GM18907 (cell line): ENCODE measurements at regions not wholly inside any gene's neighbourhood (a gene's known extent, or its start where the extent isn't known, plus 50 kb on each side); places are given as distances from the start of the nearest gene placed in this dataset.

Experiments used
- ATAC-seq: cut with Tn5 transposase; IDR thresholded peaks from one replicate; pipeline ENCODE4 v1.9.1; 2021; ENCODE audit warnings: mild to moderate bottlenecking, moderate library complexity; ENCODE audit not compliant: unreplicated experiment

- ATAC-seq: no peak
Observed at GRCh38 chr9:90308691-90309090, 333.9 kb downstream of the DIRAS2 start.

- no peak for ATAC-seq
Observed at GRCh38 chr9:90309809-90310520, 332.7 kb downstream of the DIRAS2 start.

- no peak for ATAC-seq
Observed at GRCh38 chr9:90310521-90310876, 332.1 kb downstream of the DIRAS2 start.

- ATAC-seq: no peak
Observed at GRCh38 chr9:90311811-90312210, 330.8 kb downstream of the DIRAS2 start.

- ATAC-seq: no peak
Observed at GRCh38 chr9:90322296-90322695, 320.3 kb downstream of the DIRAS2 start.

- ATAC-seq: no peak
Observed at GRCh38 chr9:90325913-90326653, 316.5 kb downstream of the DIRAS2 start.

- ATAC-seq: no peak
Observed at GRCh38 chr9:90330231-90330630, 312.4 kb downstream of the DIRAS2 start.

- no peak for ATAC-seq
Observed at GRCh38 chr9:90331826-90332575, 310.6 kb downstream of the DIRAS2 start.

- no peak for ATAC-seq
Observed at GRCh38 chr9:90333226-90333625, 309.4 kb downstream of the DIRAS2 start.

GRCh38 chr9:90340421-90340820, 302.2 kb downstream of the DIRAS2 start:
- ATAC-seq: no peak

GRCh38 chr9:90342607-90343006, 300.0 kb downstream of the DIRAS2 start:
- ATAC-seq: no peak

- ATAC-seq: no peak
Observed at GRCh38 chr9:90343366-90343765, 299.3 kb downstream of the DIRAS2 start.

- ATAC-seq: no peak
Observed at GRCh38 chr9:90343991-90344390, 298.6 kb downstream of the DIRAS2 start.

GRCh38 chr9:90365666-90366065, 277.0 kb downstream of the DIRAS2 start:
- ATAC-seq: no peak

GRCh38 chr9:90368241-90368640, 274.4 kb downstream of the DIRAS2 start:
- ATAC-seq: no peak

GRCh38 chr9:90368928-90369327, 273.7 kb downstream of the DIRAS2 start:
- ATAC-seq: no peak

- ATAC-seq: no peak
Observed at GRCh38 chr9:90379771-90380170, 262.9 kb downstream of the DIRAS2 start.

GRCh38 chr9:90385146-90385545, 257.5 kb downstream of the DIRAS2 start:
- ATAC-seq: no peak

GRCh38 chr9:90393365-90394152, 249.1 kb downstream of the DIRAS2 start:
- no peak for ATAC-seq

GRCh38 chr9:90394871-90395270, 247.8 kb downstream of the DIRAS2 start:
- ATAC-seq: no peak

- ATAC-seq: no peak
Observed at GRCh38 chr9:90400091-90400490, 242.5 kb downstream of the DIRAS2 start.
